ENCODE measurements at regions not wholly inside any gene's neighbourhood (a gene's known extent, or its start where the extent isn't known, plus 50 kb on each side); places are given as distances from the start of the nearest gene placed in this dataset.
A peak's percentile ranks its signal among the peaks of the same experiment; 100 is the strongest.

- FAIRE-seq = no peak
- no peak for TF ChIP-seq CHD4 (IDR thresholded peaks at IDR 0.05; ENCODE audit: borderline replicate concordance)
- no peak for TF ChIP-seq CBX2 (IDR thresholded peaks at IDR 0.05; ENCODE audit: borderline replicate concordance, low read depth)
- no peak for TF ChIP-seq HDAC2 (IDR thresholded peaks at IDR 0.05)
- no peak for DNase-seq (ENCODE audit: low read depth in 1 of 2, low spot score in 1 of 2)
- H3K27ac ChIP-seq = peak overlapping the region in 1 of 2 experiments; percentile 45; a peak in 1 of 6 replicates
- H3K9me3 ChIP-seq = 0 out of 3 replicates have a peak, but pooled peaks cover 4% of the 10 kb centered on the region
- WGBS (ENCODE audit: missing lambda C conversion rate) = 97% methylated on average over 8 of the region's 8 CpGs
- CTCF ChIA-PET = no interaction called here
- no peak overlapping the region for H3K4me3 ChIP-seq
- H3K4me2 ChIP-seq = no peak overlapping the region
- POLR2A ChIA-PET = no interaction called here
- ATAC-seq = no peak
- H3K4me1 ChIP-seq = no peaks in the 10 kb centered on the region
These were observed 559.9 kb downstream of the PSAT1 start for GRCh38 chr9:78856781-78857180.

GRCh38 chr9:78857373-78858225 lies 560.7 kb downstream of the PSAT1 start:
- no peak for ATAC-seq
- no peak for FAIRE-seq
- CTCF ChIA-PET = interaction anchor here (1.1 to 2.1 kb wide), 2 partner anchors 9 to 36 kb away, joined by 3 to 12 read pairs; no protein-coding TSS in a partner anchor
- no peaks in the 10 kb centered on the region for H3K4me1 ChIP-seq
- 94% methylated on average over 23 of the region's 23 CpGs for WGBS (ENCODE audit: missing lambda C conversion rate)
- peaks cover 9% of the 10 kb centered on the region; the same call in 1 of the 3 replicates for H3K9me3 ChIP-seq
- H3K27ac ChIP-seq = peak overlapping the region in 1 of 2 experiments; percentile 50; a peak in 3 of 6 replicates
- no peak for TF ChIP-seq NFE2L2 (conservative IDR thresholded peaks at IDR 0.05; ENCODE audit: low read length)
- TF ChIP-seq MAX (IDR thresholded peaks at IDR 0.05) = no peak
- no peak for TF ChIP-seq SREBF2 (IDR thresholded peaks at IDR 0.05)
- TF ChIP-seq JUN (IDR thresholded peaks at IDR 0.05) = no peak
- no peak for TF ChIP-seq GATA3 (IDR thresholded peaks at IDR 0.05; ENCODE audit: borderline replicate concordance)
- TF ChIP-seq MYC (IDR thresholded peaks at IDR 0.05; ENCODE audit: borderline replicate concordance, low read length) = no peak
- no peak for TF ChIP-seq FOSL2 (IDR thresholded peaks at IDR 0.05)
- TF ChIP-seq FOSL2 (CRISPR knock-in tag; IDR thresholded peaks at IDR 0.05) = no peak
- no peak for TF ChIP-seq CBX2 (IDR thresholded peaks at IDR 0.05; ENCODE audit: borderline replicate concordance, low read depth)
- TF ChIP-seq CBX8 (IDR thresholded peaks at IDR 0.05) = no peak
- TF ChIP-seq POLR2AphosphoS2 (conservative IDR thresholded peaks at IDR 0.05; ENCODE audit: low read length) = no peak
- TF ChIP-seq CTCF (IDR thresholded peaks at IDR 0.05) = no peak
- no peak for TF ChIP-seq POLR2A (IDR thresholded peaks at IDR 0.05; ENCODE audit: low read length)
- no peak for TF ChIP-seq RCOR1 (IDR thresholded peaks at IDR 0.05; ENCODE audit: low read depth, low read length)
- no peak for TF ChIP-seq NPAS2 (CRISPR knock-in tag; IDR thresholded peaks at IDR 0.05; ENCODE audit: borderline replicate concordance)
- no peak for TF ChIP-seq HES2 (IDR thresholded peaks at IDR 0.05)
- TF ChIP-seq ZNF302 (CRISPR knock-in tag; IDR thresholded peaks at IDR 0.05) = no peak
- no peak for TF ChIP-seq CHD4 (IDR thresholded peaks at IDR 0.05; ENCODE audit: borderline replicate concordance)
- no peak for TF ChIP-seq EP300 (IDR thresholded peaks at IDR 0.05)
- no peak for TF ChIP-seq EHMT2 (IDR thresholded peaks at IDR 0.05; ENCODE audit: low read depth)
- no peak for TF ChIP-seq EHF (CRISPR knock-in tag; IDR thresholded peaks at IDR 0.05)
- POLR2A ChIA-PET = no interaction called here
- no peak overlapping the region for H3K4me3 ChIP-seq
- no peak overlapping the region for H3K4me2 ChIP-seq
- no peak for DNase-seq (ENCODE audit: low read depth in 1 of 2, low spot score in 1 of 2)

GRCh38 chr9:78858266-78858665 lies 561.3 kb downstream of the PSAT1 start:
- no peak for FAIRE-seq
- H3K27ac ChIP-seq = peak overlapping the region in 1 of 2 experiments; percentile 50; a peak in 4 of 6 replicates
- no peak overlapping the region for H3K4me2 ChIP-seq
- no peak for ATAC-seq
- peaks cover 6% of the 10 kb centered on the region; the same call in 2 of the 3 replicates for H3K9me3 ChIP-seq
- ChIA-PET POLR2A (no interaction called here), CTCF (interaction anchor here (1.1 to 2.1 kb wide), 2 partner anchors 8 to 36 kb away, joined by 3 to 12 read pairs; no protein-coding TSS in a partner anchor)
- DNase-seq (ENCODE audit: low read depth in 1 of 2, low spot score in 1 of 2) = no peak
- no peak overlapping the region for H3K4me3 ChIP-seq
- WGBS (ENCODE audit: missing lambda C conversion rate) = 63% methylated on average over 1 of the region's 1 CpG
- no peaks in the 10 kb centered on the region for H3K4me1 ChIP-seq
- TF ChIP-seq ZFP36 (IDR thresholded peaks at IDR 0.05; ENCODE audit: borderline replicate concordance, partially characterized antibody) (no peak), GATA3 (IDR thresholded peaks at IDR 0.05; ENCODE audit: borderline replicate concordance) (no peak), NFE2L2 (conservative IDR thresholded peaks at IDR 0.05; ENCODE audit: low read length) (no peak), EHF (CRISPR knock-in tag; IDR thresholded peaks at IDR 0.05) (no peak), RFX5 (IDR thresholded peaks at IDR 0.05) (no peak), HOXB5 (CRISPR knock-in tag; IDR thresholded peaks at IDR 0.05) (no peak), CBX2 (IDR thresholded peaks at IDR 0.05; ENCODE audit: borderline replicate concordance, low read depth) (no peak), HOXA7 (CRISPR knock-in tag; IDR thresholded peaks at IDR 0.05) (no peak), KDM1A (IDR thresholded peaks at IDR 0.05; ENCODE audit: low read depth) (no peak), RARB (CRISPR knock-in tag; IDR thresholded peaks at IDR 0.05) (no peak), E2F6 (IDR thresholded peaks at IDR 0.05; ENCODE audit: borderline replicate concordance, low read depth) (no peak), FOSL2 (IDR thresholded peaks at IDR 0.05) (no peak), FOSL2 (CRISPR knock-in tag; IDR thresholded peaks at IDR 0.05) (no peak), EHMT2 (IDR thresholded peaks at IDR 0.05; ENCODE audit: low read depth) (no peak), MAFK (IDR thresholded peaks at IDR 0.05; ENCODE audit: partially characterized antibody) (no peak), CEBPB (IDR thresholded peaks at IDR 0.05) (no peak), RAD21 (conservative IDR thresholded peaks at IDR 0.05 in 1 of 2, IDR thresholded peaks at IDR 0.05 in 1 of 2) (no peak), NR3C1 (IDR thresholded peaks at IDR 0.05) (no peak), RCOR1 (IDR thresholded peaks at IDR 0.05; ENCODE audit: low read depth, low read length) (no peak), ZNF302 (CRISPR knock-in tag; IDR thresholded peaks at IDR 0.05) (no peak)
